Caco-2 (cell line): ENCODE measurements at regions not wholly inside any gene's neighbourhood (a gene's known extent, or its start where the extent isn't known, plus 50 kb on each side); places are given as distances from the start of the nearest gene placed in this dataset.

ENCODE experiments used
- BruUV-seq: library from RNA; stranded (reverse); fragments of 400-500 nt; replicated peaks from 2 replicates; lab custom pipeline; 2021; lab: Mats Ljungman, UMichigan
- CTCF ChIA-PET: fragments of 300-600 bp; sonication (Branson Sonifier 250); formaldehyde crosslinking; loops from one replicate; lab custom pipeline; 2022; ENCODE audit warnings: antibody characterized with exemption; lab: Charles Lee
- POLR2A ChIA-PET: fragments of 300-600 bp; sonication (Branson Sonifier 250); formaldehyde crosslinking; loops from one replicate; lab custom pipeline; 2022; ENCODE audit warnings: antibody characterized with exemption; lab: Charles Lee
- DNase-seq, 2 experiments: peaks; one replicate each; pipeline versions ENCODE4 v3.0.0 to v3.0.0-alpha.2; 2020 to 2022
- H3K27me3 ChIP-seq: replicated peaks from 2 replicates; pipeline ENCODE4 v1.6.0; 2011; ENCODE audit warnings: low read length; ENCODE audit not compliant: control insufficient read depth, insufficient read depth
- H3K36me3 ChIP-seq: 2 replicates; pipeline ENCODE4 v1.5.1; 2011; ENCODE audit warnings: low read length; ENCODE audit not compliant: control insufficient read depth, insufficient read depth
- H3K4me1 ChIP-seq: fragments of 250-450 bp; sonication (Bioruptor Pico); 2 replicates; pipeline ENCODE4 v1.5.1; 2020; ENCODE audit warnings: mild to moderate bottlenecking
- H3K4me3 ChIP-seq: 2 replicates; pipeline ENCODE4 v1.5.1; 2011; ENCODE audit warnings: low read depth, mild to moderate bottlenecking, control low read depth, low read length
- H3K9me3 ChIP-seq: fragments of 250-450 bp; sonication (Bioruptor Pico); 2 replicates; pipeline ENCODE4 v1.5.1; 2020; ENCODE audit warnings: mild to moderate bottlenecking, moderate library complexity
- H3K27ac Mint-ChIP-seq: one replicate; pipeline ENCODE4 v1.8.0; 2022; ENCODE audit warnings: mixed read lengths; ENCODE audit not compliant: unreplicated experiment
- H3K27me3 Mint-ChIP-seq: one replicate; pipeline ENCODE4 v1.8.0; 2022; ENCODE audit warnings: mixed read lengths; ENCODE audit not compliant: insufficient read depth, unreplicated experiment
- H3K36me3 Mint-ChIP-seq: one replicate; pipeline ENCODE4 v1.8.0; 2022; ENCODE audit warnings: mild to moderate bottlenecking, mixed read lengths; ENCODE audit not compliant: insufficient read depth, unreplicated experiment
- H3K4me1 Mint-ChIP-seq: one replicate; pipeline ENCODE4 v1.8.0; 2022; ENCODE audit warnings: low read depth, mixed read lengths; ENCODE audit not compliant: unreplicated experiment
- H3K4me3 Mint-ChIP-seq: one replicate; pipeline ENCODE4 v1.8.0; 2022; ENCODE audit warnings: mild to moderate bottlenecking, moderate library complexity, mixed read lengths; ENCODE audit not compliant: unreplicated experiment
- H3K9me3 Mint-ChIP-seq: one replicate; pipeline ENCODE4 v1.8.0; 2022; ENCODE audit warnings: mixed read lengths; ENCODE audit not compliant: unreplicated experiment
- CTCF ChIP-seq, 2 experiments: fragments of 200-600 bp in 1 of 2; IDR thresholded peaks; 1 replicate in 1 of 2; 2 replicates in 1 of 2; pipeline versions ENCODE4 v1.5.1 to v1.8.0; 2011 to 2022; ENCODE audit warnings: antibody characterized with exemption in 1 of 2, control low read depth in 1 of 2, inconsistent platforms in 1 of 2, low read depth in 1 of 2, low read length in 1 of 2, mild to moderate bottlenecking in 1 of 2, moderate library complexity in 1 of 2; ENCODE audit not compliant: insufficient read depth in 1 of 2, severe bottlenecking in 1 of 2, unreplicated experiment in 1 of 2
- intact Hi-C: fragments of 100-400 bp; cut with micrococcal nuclease; formaldehyde crosslinking; loops from one replicate; pipeline ENCODE4 v1.10.0; 2022; ENCODE audit not compliant: unreplicated experiment

- peaks cover 3% of the 10 kb centered on the region for H3K27me3 Mint-ChIP-seq
- H3K27me3 ChIP-seq: no peaks in the 10 kb centered on the region; the same call in 1 of the 2 replicates
- H3K4me1 Mint-ChIP-seq: no peaks in the 10 kb centered on the region
- H3K36me3 ChIP-seq: no peaks in the 10 kb centered on the region
- no peak overlapping the region for H3K4me3 ChIP-seq
- no peak for TF ChIP-seq CTCF (IDR thresholded peaks at IDR 0.05; ENCODE audit: insufficient read depth in 1 of 2, low read depth in 1 of 2, low read length in 1 of 2, severe bottlenecking in 1 of 2, unreplicated experiment in 1 of 2)
- CTCF ChIA-PET: no interaction called here
- no peak overlapping the region for H3K27ac Mint-ChIP-seq
- H3K4me1 ChIP-seq: no peaks in the 10 kb centered on the region
- POLR2A ChIA-PET: no interaction called here
- H3K9me3 Mint-ChIP-seq: no peaks in the 10 kb centered on the region
- no peaks in the 10 kb centered on the region for H3K9me3 ChIP-seq
- no TSS peak for BruUV-seq
- no peak for DNase-seq
- no peak overlapping the region for H3K4me3 Mint-ChIP-seq
- peaks cover 4% of the 10 kb centered on the region for H3K36me3 Mint-ChIP-seq
- intact Hi-C loops: loop anchor here (2.0 kb wide), 1 partner anchor 469 kb away; no protein-coding TSS in a partner anchor
Measured at GRCh38 chr2:217167531-217167930, 307.7 kb upstream of the TNP1 start.

GRCh38 chr2:217166241-217166850, 306.5 kb upstream of the TNP1 start:
- no peaks in the 10 kb centered on the region for H3K9me3 ChIP-seq
- H3K27me3 ChIP-seq: peaks cover 1% of the 10 kb centered on the region; the same call in 1 of the 2 replicates
- POLR2A ChIA-PET: no interaction called here
- no peaks in the 10 kb centered on the region for H3K36me3 ChIP-seq
- intact Hi-C loops: loop anchor here (1.0 to 2.0 kb wide), 2 partner anchors 344 to 468 kb away; no protein-coding TSS in a partner anchor
- no peak overlapping the region for H3K4me3 Mint-ChIP-seq
- peaks cover 4% of the 10 kb centered on the region for H3K36me3 Mint-ChIP-seq
- CTCF ChIA-PET: interaction anchor here (0.6 to 1.3 kb wide), 10 partner anchors 10 to 547 kb away, joined by 3 to 10 read pairs (median 4); no protein-coding TSS in a partner anchor
- H3K4me3 ChIP-seq: no peak overlapping the region
- H3K9me3 Mint-ChIP-seq: no peaks in the 10 kb centered on the region
- H3K27ac Mint-ChIP-seq: no peak overlapping the region
- peak; percentile 39 to 44 for TF ChIP-seq CTCF (IDR thresholded peaks at IDR 0.05; ENCODE audit: insufficient read depth in 1 of 2, low read depth in 1 of 2, low read length in 1 of 2, severe bottlenecking in 1 of 2, unreplicated experiment in 1 of 2)
- DNase-seq: peak in 1 of 2 experiments; percentile 35
- no peaks in the 10 kb centered on the region for H3K4me1 Mint-ChIP-seq
- H3K27me3 Mint-ChIP-seq: peaks cover 8% of the 10 kb centered on the region
- BruUV-seq: no TSS peak
- H3K4me1 ChIP-seq: no peaks in the 10 kb centered on the region

- no peak overlapping the region for H3K4me3 ChIP-seq
- no peaks in the 10 kb centered on the region for H3K4me1 ChIP-seq
- intact Hi-C loops: no loop called here
- H3K27me3 Mint-ChIP-seq: peaks cover 8% of the 10 kb centered on the region
- H3K4me1 Mint-ChIP-seq: no peaks in the 10 kb centered on the region
- CTCF ChIA-PET: interaction anchor here (0.7 to 1.1 kb wide), 2 partner anchors 17 to 346 kb away, joined by 3 to 10 read pairs; no protein-coding TSS in a partner anchor
- H3K9me3 Mint-ChIP-seq: no peaks in the 10 kb centered on the region
- no peak overlapping the region for H3K4me3 Mint-ChIP-seq
- H3K27me3 ChIP-seq: peaks cover 1% of the 10 kb centered on the region; the same call in 1 of the 2 replicates
- BruUV-seq: no TSS peak
- TF ChIP-seq CTCF (IDR thresholded peaks at IDR 0.05; ENCODE audit: insufficient read depth in 1 of 2, low read depth in 1 of 2, low read length in 1 of 2, severe bottlenecking in 1 of 2, unreplicated experiment in 1 of 2): no peak
- no peak for DNase-seq
- no peaks in the 10 kb centered on the region for H3K9me3 ChIP-seq
- H3K36me3 Mint-ChIP-seq: no peaks in the 10 kb centered on the region
- H3K36me3 ChIP-seq: no peaks in the 10 kb centered on the region
- H3K27ac Mint-ChIP-seq: no peak overlapping the region
- POLR2A ChIA-PET: no interaction called here
Measured at GRCh38 chr2:217165547-217165946, 305.7 kb upstream of the TNP1 start.
